Astrocyte (in vitro differentiated cells and primary cell): ENCODE measurements at regions not wholly inside any gene's neighbourhood (a gene's known extent, or its start where the extent isn't known, plus 50 kb on each side); places are given as distances from the start of the nearest gene placed in this dataset.
"Not testable (repeated sequence)": the region's sequence is repeated elsewhere in the genome, so short reads cannot be mapped to it uniquely, and the experiment has no call there.

Source experiments
- DNase-seq: peaks from one replicate; pipeline ENCODE4 v3.0.0-alpha.2; 2010; ENCODE audit warnings: low read depth
- FAIRE-seq: peaks from 2 replicates; lab custom pipeline; 2011; peaks lifted over from hg19 to GRCh38; lab: Jason Lieb, UNC
- H2AFZ ChIP-seq: 2 replicates; pipeline ENCODE4 v1.6.0; 2012; ENCODE audit warnings: low read depth, low read length, inconsistent platforms
- H3K27ac ChIP-seq: 2 replicates; pipeline ENCODE4 v1.5.1; 2011; ENCODE audit warnings: low read depth, low read length, inconsistent platforms
- H3K27me3 ChIP-seq: 2 replicates; pipeline ENCODE4 v1.6.0; 2011; ENCODE audit warnings: low read length, inconsistent platforms; ENCODE audit not compliant: insufficient read depth
- H3K36me3 ChIP-seq: 2 replicates; pipeline ENCODE4 v1.5.1; 2011; ENCODE audit warnings: low read length, inconsistent platforms; ENCODE audit not compliant: insufficient read depth
- H3K4me1 ChIP-seq: 2 replicates; pipeline ENCODE4 v1.5.1; 2011; ENCODE audit warnings: low read length, inconsistent platforms; ENCODE audit not compliant: insufficient read depth
- H3K4me2 ChIP-seq: 2 replicates; pipeline ENCODE4 v1.6.0; 2012; ENCODE audit warnings: low read length, inconsistent platforms
- H3K4me3 ChIP-seq: 2 replicates; pipeline ENCODE4 v1.5.1; 2011; ENCODE audit warnings: low read depth, mild to moderate bottlenecking, low read length, inconsistent platforms; ENCODE audit not compliant: insufficient read depth
- H3K79me2 ChIP-seq: 2 replicates; pipeline ENCODE4 v1.6.0; 2012; ENCODE audit warnings: mild to moderate bottlenecking, low read length, inconsistent platforms; ENCODE audit not compliant: insufficient read depth
- H3K9ac ChIP-seq: 2 replicates; pipeline ENCODE4 v1.6.0; 2012; ENCODE audit warnings: mild to moderate bottlenecking, low read length, inconsistent platforms
- H3K9me3 ChIP-seq: 2 replicates; pipeline ENCODE4 v1.5.1; 2012; ENCODE audit warnings: low read depth, mild to moderate bottlenecking, low read length, inconsistent platforms; ENCODE audit not compliant: insufficient read depth
- H4K20me1 ChIP-seq: 2 replicates; pipeline ENCODE4 v1.6.0; 2012; ENCODE audit warnings: low read length, inconsistent platforms; ENCODE audit not compliant: insufficient read depth
- H3K27ac Mint-ChIP-seq: one replicate; pipeline ENCODE4 v1.8.0; 2021; ENCODE audit warnings: mild to moderate bottlenecking, mixed read lengths; ENCODE audit not compliant: unreplicated experiment
- H3K27me3 Mint-ChIP-seq: one replicate; pipeline ENCODE4 v1.8.0; 2021; ENCODE audit warnings: low read depth, mixed read lengths; ENCODE audit not compliant: unreplicated experiment
- H3K36me3 Mint-ChIP-seq: one replicate; pipeline ENCODE4 v1.8.0; 2021; ENCODE audit warnings: low read depth, mixed read lengths; ENCODE audit not compliant: unreplicated experiment
- H3K4me1 Mint-ChIP-seq: one replicate; pipeline ENCODE4 v1.8.0; 2021; ENCODE audit warnings: low read depth, mixed read lengths; ENCODE audit not compliant: unreplicated experiment
- H3K4me3 Mint-ChIP-seq: one replicate; pipeline ENCODE4 v1.8.0; 2021; ENCODE audit warnings: mild to moderate bottlenecking, moderate library complexity, mixed read lengths; ENCODE audit not compliant: unreplicated experiment
- H3K9me3 Mint-ChIP-seq: one replicate; pipeline ENCODE4 v1.8.0; 2021; ENCODE audit warnings: mild to moderate bottlenecking, mixed read lengths; ENCODE audit not compliant: unreplicated experiment
- EZH2 ChIP-seq: IDR thresholded peaks from 2 replicates; pipeline ENCODE4 v1.6.1; 2012; ENCODE audit warnings: mild to moderate bottlenecking, low read length, inconsistent platforms; ENCODE audit not compliant: insufficient read depth
- TF ChIP-seq, protein P1 (sequence below): IDR thresholded peaks from 2 replicates; pipeline ENCODE4 v1.5.1; 2011; ENCODE audit warnings: low read depth, mild to moderate bottlenecking, inconsistent platforms, low read length, moderate library complexity; ENCODE audit not compliant: insufficient read depth

DNA sequence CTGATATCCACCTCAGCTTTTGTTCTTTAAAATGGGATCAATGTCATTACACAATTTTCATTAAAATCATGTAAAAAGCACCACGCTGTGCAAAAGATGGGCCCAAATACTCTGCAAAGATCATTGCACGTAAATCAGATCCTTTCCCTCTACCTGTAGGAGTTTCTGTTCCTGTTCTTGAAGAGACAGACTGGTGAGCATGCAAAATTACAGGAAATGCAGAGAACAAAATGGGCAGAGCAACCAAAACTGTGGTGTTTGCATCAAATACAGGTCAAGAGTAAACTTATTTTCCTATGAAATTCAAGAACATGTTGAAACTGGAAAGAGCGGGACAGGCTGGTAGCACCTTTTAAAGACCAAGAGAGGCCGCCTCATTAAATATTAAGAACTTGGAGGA is 294.9 kb upstream of the ADGRL2 start:
- H3K4me1 ChIP-seq = no peaks in the 10 kb centered on the region
- Mint-ChIP-seq H3K27me3 (peaks cover 5% of the 10 kb centered on the region), H3K4me1 (peaks cover 8% of the 10 kb centered on the region), H3K4me3 (no peak overlapping the region), H3K9me3 (no peaks in the 10 kb centered on the region), H3K27ac (no peak overlapping the region), H3K36me3 (no peaks in the 10 kb centered on the region)
- H3K27me3 ChIP-seq = no peaks in the 10 kb centered on the region
- H3K9me3 ChIP-seq = no peaks in the 10 kb centered on the region
- H3K4me3 ChIP-seq = no peak overlapping the region
- no peak overlapping the region for H2AFZ ChIP-seq
- H3K36me3 ChIP-seq = no peaks in the 10 kb centered on the region
- H3K4me2 ChIP-seq = no peak overlapping the region
- no peak overlapping the region for H3K27ac ChIP-seq
- no peaks in the 10 kb centered on the region for H3K79me2 ChIP-seq
- no peak overlapping the region for H3K9ac ChIP-seq
- FAIRE-seq (no peak), DNase-seq (no peak)
- no peak for TF ChIP-seq EZH2
- TF ChIP-seq, protein P1, sequence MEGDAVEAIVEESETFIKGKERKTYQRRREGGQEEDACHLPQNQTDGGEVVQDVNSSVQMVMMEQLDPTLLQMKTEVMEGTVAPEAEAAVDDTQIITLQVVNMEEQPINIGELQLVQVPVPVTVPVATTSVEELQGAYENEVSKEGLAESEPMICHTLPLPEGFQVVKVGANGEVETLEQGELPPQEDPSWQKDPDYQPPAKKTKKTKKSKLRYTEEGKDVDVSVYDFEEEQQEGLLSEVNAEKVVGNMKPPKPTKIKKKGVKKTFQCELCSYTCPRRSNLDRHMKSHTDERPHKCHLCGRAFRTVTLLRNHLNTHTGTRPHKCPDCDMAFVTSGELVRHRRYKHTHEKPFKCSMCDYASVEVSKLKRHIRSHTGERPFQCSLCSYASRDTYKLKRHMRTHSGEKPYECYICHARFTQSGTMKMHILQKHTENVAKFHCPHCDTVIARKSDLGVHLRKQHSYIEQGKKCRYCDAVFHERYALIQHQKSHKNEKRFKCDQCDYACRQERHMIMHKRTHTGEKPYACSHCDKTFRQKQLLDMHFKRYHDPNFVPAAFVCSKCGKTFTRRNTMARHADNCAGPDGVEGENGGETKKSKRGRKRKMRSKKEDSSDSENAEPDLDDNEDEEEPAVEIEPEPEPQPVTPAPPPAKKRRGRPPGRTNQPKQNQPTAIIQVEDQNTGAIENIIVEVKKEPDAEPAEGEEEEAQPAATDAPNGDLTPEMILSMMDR = no peak
- no peaks in the 10 kb centered on the region for H4K20me1 ChIP-seq

DNA sequence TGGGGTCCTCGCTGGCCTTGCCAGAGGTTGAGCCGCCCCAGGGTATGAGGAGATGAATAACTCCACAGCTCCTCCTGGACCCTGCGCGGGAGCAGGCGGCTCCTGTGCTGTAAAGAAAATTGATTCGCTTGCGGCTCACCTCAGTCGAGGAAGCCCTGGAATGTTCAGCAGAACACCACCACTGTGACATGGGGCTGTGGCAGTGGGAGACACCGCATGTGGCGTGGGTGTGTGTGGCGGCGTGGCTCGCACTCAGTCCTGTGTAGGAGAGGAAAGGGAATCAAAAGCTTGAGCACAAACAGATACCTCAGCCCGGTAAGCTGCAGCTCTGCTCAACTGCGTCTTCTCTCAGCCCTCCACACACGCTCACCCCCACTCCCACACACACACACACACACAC is 295.9 kb upstream of the ADGRL2 start:
- not testable (repeated sequence) for H3K79me2 ChIP-seq, H3K27ac ChIP-seq, H3K4me3 Mint-ChIP-seq, H3K9me3 ChIP-seq, DNase-seq, H3K9ac ChIP-seq, H4K20me1 ChIP-seq, H3K27ac Mint-ChIP-seq, H3K27me3 ChIP-seq, H3K4me1 ChIP-seq, H3K27me3 Mint-ChIP-seq, H3K9me3 Mint-ChIP-seq, H3K4me2 ChIP-seq, H3K4me1 Mint-ChIP-seq, FAIRE-seq, H2AFZ ChIP-seq, H3K4me3 ChIP-seq, H3K36me3 ChIP-seq, H3K36me3 Mint-ChIP-seq

DNA sequence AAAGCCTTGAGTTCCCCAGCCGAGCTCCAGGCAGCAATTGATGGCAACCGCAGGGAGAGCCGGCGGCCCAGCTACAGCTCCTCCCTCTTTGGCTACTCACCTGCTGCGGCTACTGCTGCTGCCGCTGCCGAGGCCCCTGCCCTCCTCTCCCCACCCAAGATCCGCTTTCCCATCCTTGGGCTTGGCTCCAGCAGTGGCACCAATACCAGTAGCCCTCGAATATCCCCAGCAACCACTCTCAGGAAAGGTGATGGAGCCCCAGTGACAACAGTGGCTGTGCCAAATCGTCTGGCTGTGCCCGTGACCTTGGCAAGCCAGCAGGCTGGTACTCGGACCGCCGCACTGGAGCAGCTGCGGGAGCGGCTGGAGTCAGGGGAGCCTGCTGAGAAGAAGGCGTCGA is 298.0 kb upstream of the ADGRL2 start:
- not testable (repeated sequence) for H3K27ac Mint-ChIP-seq, H3K4me3 Mint-ChIP-seq, H3K36me3 ChIP-seq, H3K4me1 Mint-ChIP-seq, H3K4me1 ChIP-seq, H3K9me3 Mint-ChIP-seq, H3K27me3 Mint-ChIP-seq, H3K27ac ChIP-seq, H3K9me3 ChIP-seq, H3K79me2 ChIP-seq, H3K9ac ChIP-seq, H3K4me2 ChIP-seq, DNase-seq, H2AFZ ChIP-seq, H3K4me3 ChIP-seq, H3K36me3 Mint-ChIP-seq, FAIRE-seq, H3K27me3 ChIP-seq, H4K20me1 ChIP-seq

DNA sequence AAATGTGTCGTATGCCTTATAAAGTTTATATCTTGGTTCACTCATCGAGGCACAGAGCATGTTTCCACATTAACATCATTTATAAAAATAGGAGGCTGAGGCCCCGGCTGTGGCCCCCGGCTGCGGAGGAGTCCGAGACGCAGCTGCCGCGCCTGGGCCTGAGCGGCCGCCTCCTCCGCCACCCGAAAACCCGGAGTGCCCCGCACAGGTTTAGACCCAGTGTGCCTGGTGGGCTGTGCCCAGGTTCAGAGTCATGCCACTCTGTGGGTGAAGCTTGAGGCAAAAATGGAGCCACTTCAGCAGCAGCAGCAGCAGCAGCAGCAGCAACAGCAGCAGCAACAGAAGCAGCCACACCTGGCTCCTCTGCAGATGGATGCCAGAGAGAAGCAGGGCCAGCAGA is 299.2 kb upstream of the ADGRL2 start:
- FAIRE-seq, H3K36me3 Mint-ChIP-seq, H3K27ac ChIP-seq, H3K4me2 ChIP-seq, H3K27me3 ChIP-seq, H3K9me3 Mint-ChIP-seq, H3K27me3 Mint-ChIP-seq, H3K4me1 Mint-ChIP-seq, H3K9me3 ChIP-seq, H3K27ac Mint-ChIP-seq, H3K4me1 ChIP-seq, H2AFZ ChIP-seq, H4K20me1 ChIP-seq, DNase-seq, H3K36me3 ChIP-seq, H3K4me3 Mint-ChIP-seq, H3K9ac ChIP-seq, H3K4me3 ChIP-seq, H3K79me2 ChIP-seq: not testable (repeated sequence)
